ENCODE measurements at regions not wholly inside any gene's neighbourhood (a gene's known extent, or its start where the extent isn't known, plus 50 kb on each side); places are given as distances from the start of the nearest gene placed in this dataset.
"Not testable (repeated sequence)": the region's sequence is repeated elsewhere in the genome, so short reads cannot be mapped to it uniquely, and the experiment has no call there.

DNA sequence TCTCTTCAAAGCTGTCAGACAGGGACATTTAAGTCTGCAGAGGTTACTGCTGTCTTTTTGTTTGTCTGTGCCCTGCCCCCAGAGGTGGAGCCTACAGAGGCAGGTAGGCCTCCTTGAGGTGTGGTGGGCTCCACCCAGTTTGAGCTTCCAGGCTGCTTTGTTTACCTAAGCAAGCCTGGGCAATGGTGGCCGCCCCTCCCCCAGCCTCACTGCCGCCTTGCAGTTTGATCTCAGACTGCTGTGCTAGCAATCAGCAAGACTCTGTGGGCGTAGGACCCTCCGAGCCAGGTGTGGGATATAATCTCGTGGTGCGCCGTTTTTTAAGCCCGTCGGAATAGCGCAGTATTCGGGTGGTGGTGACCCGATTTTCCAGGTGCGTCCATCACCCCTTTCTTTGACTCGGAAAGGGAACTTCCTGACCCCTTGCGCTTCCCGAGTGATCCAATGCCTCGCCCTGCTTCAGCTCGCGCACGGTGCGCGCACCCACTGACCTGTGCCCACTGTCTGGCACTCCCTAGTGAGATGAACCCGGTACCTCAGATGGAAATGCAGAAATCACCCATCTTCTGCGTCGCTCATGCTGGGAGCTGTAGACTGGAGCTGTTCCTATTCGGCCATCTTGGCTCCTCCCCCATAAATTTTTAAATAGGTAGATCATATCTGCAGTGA, 785.1 kb downstream of the TDRD15 start:
- not testable (repeated sequence) for DNase-seq

GRCh38 chr2:21910832-21911507, 787.2 kb downstream of the TDRD15 start:
- no peak for DNase-seq

DNA sequence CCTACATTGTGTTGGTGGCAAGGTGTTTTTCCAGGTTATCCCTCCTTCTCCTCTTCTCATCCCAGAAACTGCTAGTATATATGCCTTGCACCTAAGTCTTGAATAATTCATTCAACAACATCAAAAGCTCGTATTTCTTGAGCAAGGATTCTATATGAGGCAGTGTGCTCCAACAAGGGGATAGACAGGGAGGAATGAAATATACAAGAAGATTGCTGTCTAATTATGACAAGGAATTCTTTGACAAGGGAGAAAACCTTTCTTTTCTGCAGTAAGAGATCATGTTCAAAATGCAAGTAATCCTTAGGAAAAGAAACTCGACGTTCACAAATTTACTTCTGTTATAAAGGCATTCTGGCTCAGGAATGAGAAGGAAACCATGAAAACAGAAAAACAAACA, 788.6 kb downstream of the TDRD15 start:
- no peak for DNase-seq

DNA sequence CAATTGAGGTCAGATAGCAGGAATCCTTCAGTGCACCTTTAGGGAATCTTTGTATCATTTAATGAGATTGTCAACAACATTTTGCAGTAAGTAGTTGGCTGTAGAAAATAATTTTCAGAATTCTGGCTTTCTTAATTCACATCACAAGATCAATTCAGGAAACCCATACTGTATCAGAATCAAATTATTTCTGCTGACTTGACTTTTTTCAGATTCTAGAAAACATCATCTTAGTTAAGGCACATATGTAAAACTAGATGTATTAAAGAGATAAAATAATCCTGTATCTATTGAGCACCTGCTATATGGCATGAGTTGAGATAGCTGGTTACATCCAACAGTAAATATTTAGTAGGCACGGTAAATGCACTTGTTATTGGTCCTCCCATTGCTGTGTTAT, 791.4 kb downstream of the TDRD15 start:
- no peak for DNase-seq

GRCh38 chr2:21916934-21917522, 793.3 kb downstream of the TDRD15 start:
- DNase-seq: no peak

GRCh38 chr2:21920721-21921120, 797.0 kb downstream of the TDRD15 start:
- no peak for DNase-seq

DNA sequence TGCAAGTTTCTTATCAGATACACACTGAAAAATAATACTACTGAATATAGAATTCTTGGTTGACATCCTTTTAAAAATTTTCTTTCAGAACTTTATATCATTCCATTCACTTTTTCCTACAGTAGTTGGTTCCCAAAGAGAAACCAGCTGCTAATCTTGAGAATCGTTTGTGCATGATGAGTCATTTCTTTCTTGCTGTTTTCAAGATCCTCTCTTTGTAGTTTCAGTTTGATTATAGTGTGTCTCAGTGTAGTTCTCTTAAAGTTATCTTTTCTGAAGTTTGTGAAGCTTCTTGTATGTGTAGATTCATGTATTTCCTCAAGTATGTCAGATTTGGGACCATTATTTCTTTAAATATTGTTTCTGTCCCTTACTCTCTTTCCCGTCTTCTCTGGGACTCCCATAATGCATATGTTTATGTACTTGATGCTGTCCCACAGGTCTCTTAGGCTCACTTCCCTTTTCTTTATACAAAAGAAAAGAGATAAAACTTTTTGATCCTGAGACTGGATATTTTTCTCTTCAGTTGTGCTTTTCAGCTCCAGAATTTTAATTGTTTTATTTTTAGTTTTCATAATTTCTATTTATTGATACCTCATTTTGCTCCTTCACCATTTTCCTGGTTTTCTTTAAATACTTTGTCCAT, 801.0 kb downstream of the TDRD15 start:
- DNase-seq: no peak

- DNase-seq: no peak
These were observed 804.5 kb downstream of the TDRD15 start for GRCh38 chr2:21928292-21928691.

- DNase-seq: no peak
These were observed 806.5 kb downstream of the TDRD15 start for GRCh38 chr2:21930226-21930625.

DNA sequence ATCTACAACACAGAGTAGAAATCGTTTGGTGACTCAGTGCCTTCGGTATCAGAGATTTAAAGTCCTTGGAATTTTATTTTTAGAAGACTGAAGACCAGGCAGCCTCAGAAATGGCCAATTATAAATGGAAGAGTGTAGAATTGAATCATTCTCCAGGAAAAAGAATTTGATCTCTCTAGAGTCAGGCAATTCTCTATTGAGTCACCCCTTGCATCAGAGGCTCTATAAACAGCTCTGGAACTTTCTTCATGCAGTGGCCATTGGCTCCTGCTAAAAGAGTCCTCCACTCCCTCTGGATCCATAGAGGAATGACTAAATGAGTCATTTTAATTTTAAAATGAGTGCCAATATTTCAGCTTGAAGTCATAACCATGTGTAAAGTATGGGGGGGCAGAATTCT, 816.2 kb downstream of the TDRD15 start:
- no peak for DNase-seq

- no peak for DNase-seq
These were observed 820.8 kb downstream of the TDRD15 start for GRCh38 chr2:21944536-21944935.

GRCh38 chr2:21945658-21946057, 821.9 kb downstream of the TDRD15 start:
- DNase-seq: no peak

GRCh38 chr2:21947046-21947445, 823.3 kb downstream of the TDRD15 start:
- no peak for DNase-seq

DNA sequence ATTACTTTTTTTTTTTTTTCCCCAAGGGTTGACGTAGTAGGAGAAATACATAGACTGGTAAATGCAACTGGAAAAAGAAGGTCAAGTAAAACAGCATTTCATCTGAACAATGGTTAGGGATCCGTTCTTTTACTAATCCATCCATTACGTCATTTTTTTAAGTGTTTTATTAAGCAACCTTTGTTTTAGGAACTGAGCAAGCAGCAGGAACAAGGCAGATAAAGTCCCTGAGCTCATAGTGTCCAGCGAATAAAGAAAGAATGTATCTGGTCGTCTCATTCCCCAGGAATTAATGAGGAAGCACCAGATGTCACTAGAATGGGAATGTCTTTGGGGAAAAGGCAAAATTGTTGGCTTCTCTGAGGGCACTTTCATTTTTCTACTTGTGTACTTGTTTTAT, 842.4 kb downstream of the TDRD15 start:
- no peak for DNase-seq

DNA sequence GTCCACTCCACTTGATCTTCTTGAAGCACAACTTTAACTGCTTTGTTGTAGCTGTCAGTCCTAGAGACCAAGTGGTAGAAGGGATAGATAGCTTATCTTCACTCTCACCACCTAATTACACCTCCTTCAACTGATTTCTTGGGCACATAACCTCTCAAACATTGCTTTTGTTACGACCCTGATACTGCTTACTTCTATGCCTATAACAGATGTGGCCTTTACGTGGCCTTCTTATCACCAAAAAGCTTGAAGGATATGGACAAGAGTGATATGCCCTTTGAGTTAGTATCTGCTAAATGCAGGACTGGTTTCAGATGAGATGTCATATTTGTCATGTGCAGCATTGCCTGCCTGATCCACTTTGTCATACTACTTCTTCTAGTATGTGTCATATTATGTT, 847.2 kb downstream of the TDRD15 start:
- DNase-seq: no peak

DNA sequence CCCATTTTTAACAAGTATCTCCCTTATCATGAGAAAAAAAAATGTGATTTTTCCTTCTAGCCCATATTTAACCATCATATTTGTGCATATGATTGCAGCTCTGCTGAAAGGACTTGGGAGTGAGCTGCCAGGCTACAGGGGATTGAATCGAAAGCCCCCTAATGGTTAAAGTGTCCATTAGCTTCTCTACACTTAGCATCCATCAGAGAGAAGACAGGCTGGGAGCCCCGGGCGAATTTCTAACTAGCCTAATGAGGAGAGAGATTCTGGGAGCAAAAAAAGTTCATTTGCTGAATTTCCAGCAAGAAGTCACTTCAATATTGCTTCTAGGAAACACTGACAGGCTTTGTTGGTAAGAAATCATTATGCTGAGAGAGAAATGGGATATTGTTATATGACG, 848.8 kb downstream of the TDRD15 start:
- no peak for DNase-seq

- no peak for DNase-seq
These were observed 857.4 kb downstream of the TDRD15 start for GRCh38 chr2:21981127-21981526.

GRCh38 chr2:21993002-21993401, 869.2 kb downstream of the TDRD15 start:
- no peak for DNase-seq

GRCh38 chr2:21996339-21996738, 872.6 kb downstream of the TDRD15 start:
- DNase-seq: no peak

DNA sequence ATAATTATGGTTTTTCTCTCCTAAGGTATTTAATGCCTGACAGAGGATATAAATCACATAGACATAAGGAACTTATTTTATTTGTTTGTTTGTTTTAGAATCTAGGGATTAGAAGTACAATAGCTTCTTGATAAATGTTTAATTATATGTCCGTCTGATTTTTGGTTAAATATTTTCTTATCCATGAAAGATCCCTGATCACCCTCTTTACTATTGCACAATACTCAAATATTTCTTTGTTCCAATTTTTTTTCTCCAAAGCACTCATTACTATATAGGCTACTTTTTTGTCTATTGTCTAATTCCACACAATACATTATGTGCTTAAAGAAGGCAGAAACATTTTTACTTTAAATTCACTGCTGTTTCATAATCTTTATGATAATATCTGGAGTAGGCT, 875.8 kb downstream of the TDRD15 start:
- no peak for DNase-seq

DNA sequence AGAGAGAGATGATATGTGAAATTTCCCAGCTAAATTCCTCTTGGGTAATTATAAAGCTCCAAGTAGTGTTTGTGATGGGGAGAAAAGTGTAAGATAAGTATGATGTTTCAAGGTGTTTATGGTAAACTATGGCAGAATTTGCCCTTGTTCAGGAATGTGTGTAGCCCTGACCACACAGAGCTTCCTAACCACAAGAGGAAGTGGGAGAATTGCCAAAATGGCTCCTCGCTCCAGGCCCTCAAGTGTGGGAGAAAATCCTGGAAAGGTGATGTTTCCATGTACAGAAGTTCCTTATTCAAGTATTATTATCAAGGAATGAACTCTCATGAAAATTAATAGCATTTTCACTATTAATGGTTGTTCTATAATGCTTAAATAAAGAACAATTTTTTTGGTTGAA, 878.3 kb downstream of the TDRD15 start:
- DNase-seq: no peak

- DNase-seq: no peak
These were observed 879.5 kb downstream of the TDRD15 start for GRCh38 chr2:22003270-22003669.

- no peak for DNase-seq
These were observed 887.3 kb downstream of the TDRD15 start for GRCh38 chr2:22011048-22011447.

All from effector CD4-positive, alpha-beta T cell (primary cell).